RWPE1 (cell line): ENCODE measurements at regions not wholly inside any gene's neighbourhood (a gene's known extent, or its start where the extent isn't known, plus 50 kb on each side); places are given as distances from the start of the nearest gene placed in this dataset.

Experiments used
- CTCF ChIA-PET: fragments of 350-600 bp; sonication (Branson Sonifier 250); formaldehyde crosslinking; extraction: SDS; loops from one replicate; lab custom pipeline; 2021; lab: Yijun Ruan, JAX
- POLR2A ChIA-PET: fragments of 400-600 bp; formaldehyde crosslinking; extraction: SDS; loops from one replicate; lab custom pipeline; 2020; ENCODE audit warnings: antibody characterized with exemption; ENCODE audit not compliant: low non-redundant PET; lab: Yijun Ruan, JAX
- DNase-seq: peaks from one replicate; pipeline ENCODE4 v3.0.0; 2012; ENCODE audit warnings: low spot score
- H3K27ac ChIP-seq: fragments of 450-650 bp; 2 replicates; pipeline ENCODE4 v1.5.1; 2017
- CTCF ChIP-seq: fragments of 450-650 bp; conservative IDR thresholded peaks from 2 replicates; pipeline ENCODE4 v1.5.1; 2017; ENCODE audit warnings: low read depth, mild to moderate bottlenecking

GRCh38 chr10:130255777-130256176, 119.6 kb downstream of the GLRX3 start:
- DNase-seq = no peak
- H3K27ac ChIP-seq = no peak overlapping the region
- ChIA-PET CTCF (no interaction called here), POLR2A (no interaction called here)
- no peak for TF ChIP-seq CTCF

GRCh38 chr10:130257897-130258296, 121.7 kb downstream of the GLRX3 start:
- DNase-seq = no peak
- no peak overlapping the region for H3K27ac ChIP-seq
- ChIA-PET CTCF (no interaction called here), POLR2A (no interaction called here)
- TF ChIP-seq CTCF = no peak

GRCh38 chr10:130259380-130259779, 123.2 kb downstream of the GLRX3 start:
- no peak for TF ChIP-seq CTCF
- ChIA-PET CTCF (interaction anchor here (0.7 kb wide), 1 partner anchor 1252 kb away, joined by 3 read pairs; no protein-coding TSS in a partner anchor), POLR2A (no interaction called here)
- no peak for DNase-seq
- no peak overlapping the region for H3K27ac ChIP-seq

GRCh38 chr10:130261306-130261705, 125.1 kb downstream of the GLRX3 start:
- H3K27ac ChIP-seq = no peak overlapping the region
- POLR2A ChIA-PET = no interaction called here

GRCh38 chr10:130261766-130262165, 125.6 kb downstream of the GLRX3 start:
- H3K27ac ChIP-seq = no peak overlapping the region
- no peak for TF ChIP-seq CTCF
- CTCF ChIA-PET = no interaction called here
- no peak for DNase-seq
- POLR2A ChIA-PET = no interaction called here

More at GRCh38 chr10:130261306-130261705, 125.1 kb downstream of the GLRX3 start:
- DNase-seq = no peak
- CTCF ChIA-PET = no interaction called here
- TF ChIP-seq CTCF = no peak

GRCh38 chr10:130263289-130263688, 127.1 kb downstream of the GLRX3 start:
- no peak for TF ChIP-seq CTCF

More at GRCh38 chr10:130263289-130263688, 127.1 kb downstream of the GLRX3 start:
- no peak overlapping the region for H3K27ac ChIP-seq
- ChIA-PET CTCF (interaction anchor here (0.6 kb wide), 1 partner anchor 747 kb away, joined by 6 read pairs; no protein-coding TSS in a partner anchor), POLR2A (no interaction called here)
- no peak for DNase-seq
